Stimulated activated CD4-positive, alpha-beta T cell treated with anti-CD3 and anti-CD28 coated beads, Interleukin-2, amount 100 ng/mL, for 48 hours (primary cell): ENCODE measurements at regions not wholly inside any gene's neighbourhood (a gene's known extent, or its start where the extent isn't known, plus 50 kb on each side); places are given as distances from the start of the nearest gene placed in this dataset.

ENCODE experiments used
- DNase-seq, 2 donors: peaks; one replicate each; pipeline ENCODE4 v3.0.0-alpha.2; 2020

DNA sequence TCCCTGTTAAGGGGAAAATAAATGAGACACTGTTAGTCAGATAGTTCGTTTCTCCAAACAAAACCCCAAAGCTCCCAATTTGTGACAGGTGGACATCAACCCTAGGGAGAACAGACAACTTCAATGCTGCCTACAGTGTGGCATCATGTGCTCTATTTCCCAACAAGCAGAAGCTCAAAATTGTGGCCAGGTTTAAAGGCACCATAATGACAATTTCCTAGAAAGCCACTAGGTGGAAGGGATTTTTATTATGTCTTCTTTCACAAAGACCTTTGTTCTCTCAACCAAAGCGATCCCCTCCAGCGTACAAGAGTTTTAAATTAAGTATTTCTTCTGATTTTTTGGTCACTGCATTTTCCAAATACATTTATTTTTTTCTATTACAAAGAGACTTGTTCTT is 88.0 kb upstream of the MBIP start:
- no peak for DNase-seq

DNA sequence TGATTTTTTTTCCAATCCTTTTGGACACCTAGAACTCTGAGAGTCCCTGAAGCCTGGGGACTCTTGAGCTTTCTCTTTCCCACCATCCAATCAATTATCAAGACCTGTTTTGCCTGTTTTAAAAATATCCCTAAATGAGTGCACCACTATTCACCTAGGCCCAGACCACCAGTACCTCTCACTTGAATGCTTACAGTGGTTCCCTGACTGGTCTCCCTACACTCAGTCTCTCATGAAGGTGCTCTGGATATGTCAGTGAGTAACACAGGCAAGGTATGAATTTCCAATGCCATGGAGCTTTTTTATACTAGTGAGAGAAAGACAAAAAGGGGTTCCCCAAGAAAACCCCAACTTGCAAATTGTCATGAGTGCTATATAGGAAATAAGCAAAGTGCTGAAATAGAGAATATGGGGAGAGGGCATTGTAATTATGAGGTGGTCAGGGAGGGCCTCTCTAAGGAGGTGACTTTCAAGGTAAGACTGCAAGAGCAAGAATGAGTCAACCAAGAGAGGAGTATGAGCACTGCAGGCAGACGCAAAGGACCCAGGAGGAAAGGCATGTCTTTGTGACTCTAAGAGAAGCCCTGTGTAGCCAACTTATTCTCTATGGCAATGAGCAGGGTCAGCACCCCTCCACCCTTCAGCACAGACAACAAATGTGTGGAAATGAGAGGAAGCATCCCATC is 85.3 kb upstream of the MBIP start:
- no peak for DNase-seq

DNA sequence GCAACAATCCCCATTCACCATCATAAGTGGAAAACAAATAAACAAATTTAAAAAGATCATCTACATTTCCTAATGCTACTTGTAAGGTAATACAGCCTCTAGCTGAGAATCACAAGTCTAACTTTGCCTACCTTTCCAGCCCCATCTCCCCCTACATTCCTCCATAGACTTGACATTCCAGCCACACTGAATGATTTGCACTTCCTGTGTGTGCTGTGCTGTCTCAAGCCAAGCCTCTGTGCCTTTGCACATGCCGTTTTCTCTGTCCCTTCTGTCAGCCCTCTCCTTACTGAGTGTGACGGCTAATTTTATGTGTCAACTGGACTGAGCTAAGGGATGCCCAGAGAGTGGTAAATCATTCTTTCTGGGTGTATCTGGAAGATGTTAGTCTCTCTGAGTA is 82.4 kb upstream of the MBIP start:
- DNase-seq: no peak

DNA sequence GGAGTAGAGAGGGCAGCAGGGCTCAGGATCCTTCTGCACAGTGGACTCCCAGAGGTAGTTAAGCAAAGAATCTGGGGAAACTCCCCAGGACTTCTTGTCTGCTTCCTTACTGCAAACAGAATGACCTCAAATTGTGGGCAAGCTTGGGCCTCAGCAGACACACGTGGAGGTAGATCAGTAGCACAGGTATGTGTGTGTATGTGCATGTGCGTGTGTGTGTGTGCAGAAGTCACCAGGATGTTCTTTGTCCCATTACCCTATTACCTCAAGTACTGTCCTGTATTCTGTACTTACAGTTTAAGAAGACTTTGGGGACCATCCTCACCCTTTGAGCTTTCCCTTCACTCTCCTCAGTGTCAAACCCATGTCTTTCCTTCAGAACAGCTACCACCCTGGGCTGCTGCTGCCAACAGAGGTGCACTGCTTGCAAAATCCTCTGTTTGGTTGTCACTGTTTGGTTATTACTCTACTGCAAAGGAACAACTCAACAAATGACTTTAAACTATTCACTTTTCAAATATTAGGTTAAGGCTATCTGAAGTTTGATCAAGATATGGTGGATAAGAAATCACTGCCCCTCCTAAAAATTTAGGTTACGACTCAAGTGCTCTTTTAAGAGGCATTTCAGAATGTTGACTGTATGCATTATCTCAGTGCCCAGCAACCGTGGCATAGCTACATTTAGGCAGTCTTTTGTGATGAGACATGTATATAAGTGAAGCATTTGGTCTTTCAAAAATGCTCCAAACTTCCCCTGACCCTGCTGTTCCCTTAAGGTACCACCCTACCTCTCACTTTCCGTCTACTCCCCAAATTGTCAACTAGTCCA is 78.2 kb upstream of the MBIP start:
- DNase-seq: no peak

DNA sequence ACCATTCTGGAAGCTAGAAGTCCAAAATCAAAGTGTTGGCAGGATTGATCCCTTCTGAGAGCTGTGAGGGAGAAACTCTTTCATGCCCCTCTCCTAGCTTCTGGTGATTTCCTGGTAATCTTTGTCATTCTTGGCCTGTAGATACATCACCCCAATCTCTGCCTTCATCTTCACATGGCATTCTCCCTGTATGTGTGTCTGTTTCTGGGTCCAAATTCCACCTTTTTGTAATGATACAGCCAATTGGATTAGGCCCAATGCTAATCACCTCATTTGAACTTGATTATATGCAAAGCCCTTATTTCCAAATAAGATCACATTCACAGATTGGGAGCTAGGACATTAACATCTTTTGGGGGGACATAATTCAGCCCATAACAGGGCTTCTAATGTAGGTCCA is 76.9 kb upstream of the MBIP start:
- DNase-seq: no peak

DNA sequence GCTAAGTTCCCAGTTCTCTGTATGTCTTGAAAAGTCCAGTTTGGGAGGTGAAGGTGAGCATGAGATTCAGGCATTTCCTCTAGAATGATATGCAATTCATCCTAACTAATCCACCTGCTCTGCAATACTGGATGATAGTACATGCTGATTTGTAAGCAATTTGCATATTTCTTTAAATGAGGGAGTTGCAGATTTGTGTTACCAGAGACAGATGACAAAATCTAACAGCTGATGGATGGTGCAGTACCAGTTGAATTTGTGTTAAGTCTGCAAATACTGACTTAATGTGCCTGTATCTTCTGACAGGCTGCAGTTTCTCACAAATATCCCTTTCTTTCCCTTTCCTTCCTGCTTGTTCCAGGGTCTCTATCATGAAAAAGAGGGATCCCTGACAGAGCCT is 76.4 kb upstream of the MBIP start:
- no peak for DNase-seq

DNA sequence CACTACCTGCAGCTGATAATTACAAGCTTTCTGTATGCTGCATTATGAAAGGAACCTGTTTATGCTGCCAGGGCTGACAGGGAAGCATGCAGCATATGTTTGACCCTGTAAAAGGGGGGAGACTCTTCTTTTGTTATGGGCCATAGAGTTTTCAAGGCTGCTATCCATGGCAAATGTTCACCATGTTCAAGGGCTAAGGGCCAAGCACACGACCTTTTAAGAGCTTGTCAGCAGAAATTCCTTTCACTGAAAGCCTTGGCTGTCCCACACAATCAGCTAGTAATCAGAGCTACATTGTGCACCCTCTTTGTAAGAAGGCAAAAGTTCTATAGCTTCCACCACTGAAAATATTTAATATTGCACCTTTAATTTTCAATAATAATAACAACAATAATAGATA is 74.2 kb upstream of the MBIP start:
- DNase-seq: no peak

DNA sequence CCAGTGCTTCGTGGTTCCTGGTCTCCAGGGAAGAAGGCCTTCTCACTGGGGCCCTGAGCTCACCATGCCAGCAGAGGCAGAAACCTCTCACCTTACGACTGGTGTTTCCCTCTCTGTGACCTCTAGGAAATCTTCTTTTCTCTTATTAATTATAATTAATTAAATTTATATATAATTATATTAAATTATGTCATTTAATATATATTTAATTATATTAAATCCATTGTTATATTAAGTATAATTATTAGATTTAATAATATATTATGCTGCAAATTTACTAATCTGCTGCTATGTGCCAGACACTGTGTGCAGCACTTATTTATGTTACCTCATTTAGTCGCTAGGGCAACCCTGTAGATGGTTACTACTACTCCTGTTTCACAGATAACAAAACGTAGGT is 70.3 kb upstream of the MBIP start:
- DNase-seq: no peak

DNA sequence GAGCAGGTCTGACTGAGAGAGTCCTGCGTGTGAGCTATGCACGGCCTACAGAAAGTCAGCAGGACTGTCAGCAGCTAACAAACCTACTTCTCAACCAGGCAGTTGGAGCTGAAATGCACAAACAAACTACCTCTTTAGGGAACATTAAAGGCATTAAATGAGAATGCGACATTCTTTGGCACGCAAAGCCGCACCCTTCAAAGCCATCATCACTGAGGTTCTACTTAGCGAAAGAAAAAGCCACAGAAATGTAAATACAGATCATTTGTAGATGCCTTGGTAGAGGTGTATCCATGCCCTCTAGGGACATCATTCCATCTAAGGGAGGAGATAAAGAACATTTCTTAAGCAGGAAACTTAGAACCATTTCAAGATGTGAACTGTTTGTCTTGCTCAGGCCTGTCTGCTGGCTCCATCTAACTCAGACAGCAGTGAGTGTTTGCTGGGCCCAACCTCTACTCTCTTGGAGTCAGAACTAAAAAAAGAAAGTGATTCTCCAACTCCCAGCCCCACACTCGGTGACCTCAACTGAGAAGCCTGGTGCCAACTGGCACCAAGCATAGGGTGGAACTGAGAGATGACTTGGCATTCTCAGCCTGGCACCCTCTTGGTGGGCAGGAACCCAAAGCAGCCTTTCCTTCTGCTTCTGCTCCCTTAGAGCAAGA is 63.5 kb upstream of the MBIP start:
- no peak for DNase-seq

DNA sequence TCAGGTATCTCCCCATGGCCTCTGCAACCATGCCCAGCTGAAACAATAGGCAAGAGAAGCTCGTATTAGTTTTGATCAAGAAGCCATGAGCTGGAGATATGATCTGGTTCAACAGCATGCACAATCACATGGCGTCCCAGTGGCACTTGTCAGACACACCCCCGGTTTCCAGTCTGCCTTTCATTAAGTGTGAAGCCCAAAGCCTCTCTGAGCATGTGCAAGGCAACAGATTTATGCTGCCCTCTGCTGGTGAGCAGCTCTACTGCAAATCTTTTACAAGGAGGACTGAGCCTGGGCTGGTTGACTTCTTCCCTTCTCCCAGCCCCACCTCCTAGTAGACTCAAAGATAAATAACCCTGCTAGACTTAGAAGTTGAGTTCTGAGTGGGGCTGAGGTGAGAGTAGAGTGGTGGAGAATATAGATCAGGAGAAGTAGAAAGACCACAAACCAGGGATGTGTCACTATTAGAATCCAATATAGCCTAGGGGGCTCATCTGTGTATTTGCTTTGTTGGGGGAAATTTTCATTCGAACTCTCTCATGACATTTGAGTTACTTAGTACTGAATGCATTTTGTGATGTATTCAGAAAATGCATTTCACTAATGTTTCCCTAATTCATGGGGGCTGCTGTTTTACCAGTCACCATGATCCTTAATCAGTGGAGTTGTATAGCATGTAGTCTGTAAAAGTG is 53.7 kb upstream of the MBIP start:
- peak; percentile 74 to 79 for DNase-seq
